Neural crest cell (in vitro differentiated cells): ENCODE measurements at regions not wholly inside any gene's neighbourhood (a gene's known extent, or its start where the extent isn't known, plus 50 kb on each side); places are given as distances from the start of the nearest gene placed in this dataset.

Experiments
- DNase-seq: peaks from one replicate; pipeline ENCODE4 v3.0.0; 2021; ENCODE audit warnings: low read depth, mixed read lengths, low spot score
- H3K27ac Mint-ChIP-seq: one replicate; pipeline ENCODE4 v1.8.0; 2021; ENCODE audit warnings: mild to moderate bottlenecking, mixed read lengths; ENCODE audit not compliant: unreplicated experiment
- H3K27me3 Mint-ChIP-seq: 2 replicates; pipeline ENCODE4 v1.8.0; 2021; ENCODE audit warnings: low read depth, mild to moderate bottlenecking, mixed read lengths
- H3K36me3 Mint-ChIP-seq: 2 replicates; pipeline ENCODE4 v1.8.0; 2021; ENCODE audit warnings: low read depth, mild to moderate bottlenecking, mixed read lengths
- H3K4me1 Mint-ChIP-seq: 2 replicates; pipeline ENCODE4 v1.8.0; 2021; ENCODE audit warnings: mixed read lengths
- H3K4me3 Mint-ChIP-seq: one replicate; pipeline ENCODE4 v1.8.0; 2021; ENCODE audit warnings: mild to moderate bottlenecking, mixed read lengths
- H3K9me3 Mint-ChIP-seq: 2 replicates; pipeline ENCODE4 v1.8.0; 2021; ENCODE audit warnings: mixed read lengths
- CTCF ChIP-seq: fragments of 200-600 bp; sonication (generic); conservative IDR thresholded peaks from 2 replicates; pipeline ENCODE4 v1.5.0; 2021; ENCODE audit warnings: antibody characterized with exemption, mild to moderate bottlenecking

DNA sequence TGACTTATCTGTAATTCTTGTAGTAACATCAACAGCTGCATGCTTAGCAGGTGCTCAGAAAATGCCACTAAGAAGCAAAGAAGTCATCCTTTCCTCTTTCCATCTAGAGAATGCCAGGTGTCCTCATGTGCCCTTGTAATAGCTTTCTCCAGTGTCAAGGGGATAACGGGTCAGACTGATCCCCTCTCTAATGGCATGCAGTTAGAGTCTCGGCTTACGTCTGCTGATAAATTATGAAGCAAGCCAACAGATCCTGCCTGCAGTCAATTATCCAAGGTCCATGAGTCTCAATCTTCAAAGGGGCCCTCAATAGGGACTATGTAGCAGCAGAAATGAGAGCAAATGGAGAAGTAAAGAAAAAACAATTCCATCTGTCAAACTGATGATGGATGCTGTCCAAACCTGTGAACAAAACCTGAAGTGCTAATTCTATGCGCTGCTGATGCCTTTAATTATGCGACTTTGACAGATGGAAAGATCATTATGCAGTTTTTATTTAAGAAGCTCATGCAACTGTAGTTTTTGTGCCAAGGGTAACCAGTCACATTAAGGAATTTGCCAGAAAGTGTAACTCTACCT, 162.8 kb upstream of the PEX5L start:
- no peaks in the 10 kb centered on the region for H3K27me3 Mint-ChIP-seq
- DNase-seq: no peak
- no peaks in the 10 kb centered on the region for H3K4me1 Mint-ChIP-seq
- H3K4me3 Mint-ChIP-seq: no peak overlapping the region
- TF ChIP-seq CTCF: no peak
- H3K36me3 Mint-ChIP-seq: no peaks in the 10 kb centered on the region
- H3K27ac Mint-ChIP-seq: no peak overlapping the region
- H3K9me3 Mint-ChIP-seq: no peaks in the 10 kb centered on the region

- Mint-ChIP-seq H3K27ac (no peak overlapping the region), H3K27me3 (no peaks in the 10 kb centered on the region), H3K36me3 (peaks cover 4% of the 10 kb centered on the region), H3K4me1 (no peaks in the 10 kb centered on the region), H3K4me3 (no peak overlapping the region), H3K9me3 (no peaks in the 10 kb centered on the region)
- TF ChIP-seq CTCF: no peak
- no peak for DNase-seq
These were observed 179.1 kb upstream of the PEX5L start for GRCh38 chr3:180215866-180216265.

- Mint-ChIP-seq H3K4me1 (no peaks in the 10 kb centered on the region), H3K9me3 (peaks cover 13% of the 10 kb centered on the region), H3K27me3 (no peaks in the 10 kb centered on the region), H3K4me3 (no peak overlapping the region), H3K36me3 (peaks cover 5% of the 10 kb centered on the region), H3K27ac (no peak overlapping the region)
- DNase-seq: no peak
- no peak for TF ChIP-seq CTCF
These were observed 186.5 kb upstream of the PEX5L start for GRCh38 chr3:180223268-180223667.

GRCh38 chr3:180229113-180229512, 192.4 kb upstream of the PEX5L start:
- no peak for TF ChIP-seq CTCF
- Mint-ChIP-seq H3K4me3 (no peak overlapping the region), H3K9me3 (peaks cover 23% of the 10 kb centered on the region), H3K27me3 (no peaks in the 10 kb centered on the region), H3K27ac (no peak overlapping the region), H3K36me3 (peaks cover 14% of the 10 kb centered on the region), H3K4me1 (no peaks in the 10 kb centered on the region)
- DNase-seq: no peak

DNA sequence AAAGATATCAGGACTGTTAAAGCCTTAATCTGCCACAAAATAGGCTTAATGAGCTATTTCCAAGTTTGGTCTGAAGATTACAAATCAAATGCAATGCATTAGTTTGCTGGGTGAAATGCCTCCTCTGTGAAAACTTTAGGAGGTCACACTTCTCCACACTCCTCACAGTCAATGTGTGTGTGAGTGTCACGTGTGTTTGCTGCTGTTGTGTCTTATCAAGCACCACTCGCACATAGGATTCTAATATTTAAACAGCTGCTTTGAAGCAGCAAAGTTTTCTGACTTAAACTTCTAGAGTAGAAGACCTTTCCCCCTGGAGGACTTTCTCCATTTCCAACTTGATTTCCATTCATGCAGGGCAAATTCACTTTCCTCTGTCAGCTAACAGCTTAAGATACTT, 203.2 kb upstream of the PEX5L start:
- no peaks in the 10 kb centered on the region for H3K27me3 Mint-ChIP-seq
- DNase-seq: no peak
- H3K4me1 Mint-ChIP-seq: no peaks in the 10 kb centered on the region
- no peak overlapping the region for H3K4me3 Mint-ChIP-seq
- no peak for TF ChIP-seq CTCF
- no peak overlapping the region for H3K27ac Mint-ChIP-seq
- H3K36me3 Mint-ChIP-seq: no peaks in the 10 kb centered on the region
- peaks cover 10% of the 10 kb centered on the region for H3K9me3 Mint-ChIP-seq
